GM18858 (cell line): ENCODE measurements at regions not wholly inside any gene's neighbourhood (a gene's known extent, or its start where the extent isn't known, plus 50 kb on each side); places are given as distances from the start of the nearest gene placed in this dataset.

ENCODE experiments used
- ATAC-seq: cut with Tn5 transposase; IDR thresholded peaks from one replicate; pipeline ENCODE4 v1.9.1; 2021; ENCODE audit not compliant: unreplicated experiment

- no peak for ATAC-seq
These were observed 194.7 kb upstream of the RREB1 start for GRCh38 chr6:6912817-6913744.

GRCh38 chr6:6915219-6915618 lies 192.5 kb upstream of the RREB1 start:
- no peak for ATAC-seq

GRCh38 chr6:6915813-6916547 lies 191.8 kb upstream of the RREB1 start:
- no peak for ATAC-seq

- no peak for ATAC-seq
These were observed 191.2 kb upstream of the RREB1 start for GRCh38 chr6:6916598-6916997.

GRCh38 chr6:6918216-6918983 lies 189.4 kb upstream of the RREB1 start:
- ATAC-seq = peak; percentile 87

- ATAC-seq = no peak
These were observed 188.6 kb upstream of the RREB1 start for GRCh38 chr6:6919173-6919572.

GRCh38 chr6:6920114-6920986 lies 187.4 kb upstream of the RREB1 start:
- ATAC-seq = no peak

GRCh38 chr6:6920987-6921313 lies 186.8 kb upstream of the RREB1 start:
- no peak for ATAC-seq

GRCh38 chr6:6922166-6922565 lies 185.6 kb upstream of the RREB1 start:
- ATAC-seq = no peak

GRCh38 chr6:6923605-6924004 lies 184.2 kb upstream of the RREB1 start:
- no peak for ATAC-seq

GRCh38 chr6:6924708-6925107 lies 183.1 kb upstream of the RREB1 start:
- no peak for ATAC-seq

GRCh38 chr6:6925391-6926164 lies 182.2 kb upstream of the RREB1 start:
- ATAC-seq = no peak

- no peak for ATAC-seq
These were observed 180.9 kb upstream of the RREB1 start for GRCh38 chr6:6926856-6927255.

- no peak for ATAC-seq
These were observed 180.0 kb upstream of the RREB1 start for GRCh38 chr6:6927521-6928361.

GRCh38 chr6:6930223-6930880 lies 177.4 kb upstream of the RREB1 start:
- ATAC-seq = no peak

GRCh38 chr6:6931071-6932025 lies 176.4 kb upstream of the RREB1 start:
- ATAC-seq = peak; percentile 49

GRCh38 chr6:6932341-6932740 lies 175.4 kb upstream of the RREB1 start:
- no peak for ATAC-seq
